ENCODE measurements at regions not wholly inside any gene's neighbourhood (a gene's known extent, or its start where the extent isn't known, plus 50 kb on each side); places are given as distances from the start of the nearest gene placed in this dataset.

- H3K4me1 ChIP-seq (ENCODE audit: control insufficient read depth in 2 of 3, insufficient read depth in 2 of 3, low read depth in 1 of 3, low read length in 3 of 3), result no peaks in the 10 kb centered on the region
- H3K27me3 ChIP-seq (ENCODE audit: control insufficient read depth, insufficient read depth, low read length), result no peaks in the 10 kb centered on the region
- no peaks in the 10 kb centered on the region for H3K9me3 ChIP-seq (ENCODE audit: control insufficient read depth in 2 of 3, insufficient read depth in 1 of 3, low read length in 3 of 3)
- H3K4me3 ChIP-seq (ENCODE audit: low read length in 3 of 3), result no peak overlapping the region
- no peak overlapping the region for H3K27ac ChIP-seq (ENCODE audit: low read depth in 2 of 2, low read length in 2 of 2)
- no peaks in the 10 kb centered on the region for H3K36me3 ChIP-seq (ENCODE audit: control insufficient read depth in 2 of 3, insufficient read depth in 3 of 3, low read length in 3 of 3)
- FAIRE-seq, result no peak
- DNase-seq, result no peak
- no peak overlapping the region for H3K9ac ChIP-seq (ENCODE audit: low read length in 3 of 3)
- intact Hi-C loops (cut with DNase I), result no loop called here
- no peak for TF ChIP-seq CTCF (IDR thresholded peaks at IDR 0.05; ENCODE audit: borderline replicate concordance, extremely low read depth, insufficient read depth)
These were observed 180.6 kb downstream of the ARL4A start for GRCh38 chr7:12868027-12868426.

GRCh38 chr7:12870219-12870618, 182.8 kb downstream of the ARL4A start:
- FAIRE-seq (peak; percentile 70), DNase-seq (no peak)
- intact Hi-C loops (cut with DNase I), result no loop called here

GRCh38 chr7:12872487-12872886, 185.1 kb downstream of the ARL4A start:
- no peak for TF ChIP-seq CTCF (IDR thresholded peaks at IDR 0.05; ENCODE audit: borderline replicate concordance, extremely low read depth, insufficient read depth)
- FAIRE-seq, result no peak
- Histone ChIP-seq H3K27ac (ENCODE audit: low read depth in 2 of 2, low read length in 2 of 2) (no peak overlapping the region), H3K9ac (ENCODE audit: low read length in 3 of 3) (no peak overlapping the region), H3K4me1 (ENCODE audit: control insufficient read depth in 2 of 3, insufficient read depth in 2 of 3, low read depth in 1 of 3, low read length in 3 of 3) (no peaks in the 10 kb centered on the region), H3K27me3 (ENCODE audit: control insufficient read depth, insufficient read depth, low read length) (no peaks in the 10 kb centered on the region), H3K9me3 (ENCODE audit: control insufficient read depth in 2 of 3, insufficient read depth in 1 of 3, low read length in 3 of 3) (no peaks in the 10 kb centered on the region), H3K36me3 (ENCODE audit: control insufficient read depth in 2 of 3, insufficient read depth in 3 of 3, low read length in 3 of 3) (no peaks in the 10 kb centered on the region), H3K4me3 (ENCODE audit: low read length in 3 of 3) (no peak overlapping the region)
- DNase-seq, result no peak
- intact Hi-C loops (cut with DNase I), result no loop called here

More at GRCh38 chr7:12870219-12870618, 182.8 kb downstream of the ARL4A start:
- Histone ChIP-seq H3K27me3 (ENCODE audit: control insufficient read depth, insufficient read depth, low read length) (no peaks in the 10 kb centered on the region), H3K27ac (ENCODE audit: low read depth in 2 of 2, low read length in 2 of 2) (no peak overlapping the region), H3K36me3 (ENCODE audit: control insufficient read depth in 2 of 3, insufficient read depth in 3 of 3, low read length in 3 of 3) (no peaks in the 10 kb centered on the region), H3K9me3 (ENCODE audit: control insufficient read depth in 2 of 3, insufficient read depth in 1 of 3, low read length in 3 of 3) (no peaks in the 10 kb centered on the region), H3K4me1 (ENCODE audit: control insufficient read depth in 2 of 3, insufficient read depth in 2 of 3, low read depth in 1 of 3, low read length in 3 of 3) (no peaks in the 10 kb centered on the region), H3K9ac (ENCODE audit: low read length in 3 of 3) (no peak overlapping the region), H3K4me3 (ENCODE audit: low read length in 3 of 3) (no peak overlapping the region)
- no peak for TF ChIP-seq CTCF (IDR thresholded peaks at IDR 0.05; ENCODE audit: borderline replicate concordance, extremely low read depth, insufficient read depth)

- Histone ChIP-seq H3K27me3 (ENCODE audit: control insufficient read depth, insufficient read depth, low read length) (no peaks in the 10 kb centered on the region), H3K4me3 (ENCODE audit: low read length in 3 of 3) (no peak overlapping the region), H3K36me3 (ENCODE audit: control insufficient read depth in 2 of 3, insufficient read depth in 3 of 3, low read length in 3 of 3) (no peaks in the 10 kb centered on the region), H3K27ac (ENCODE audit: low read depth in 2 of 2, low read length in 2 of 2) (no peak overlapping the region), H3K9ac (ENCODE audit: low read length in 3 of 3) (no peak overlapping the region), H3K9me3 (ENCODE audit: control insufficient read depth in 2 of 3, insufficient read depth in 1 of 3, low read length in 3 of 3) (no peaks in the 10 kb centered on the region), H3K4me1 (ENCODE audit: control insufficient read depth in 2 of 3, insufficient read depth in 2 of 3, low read depth in 1 of 3, low read length in 3 of 3) (no peaks in the 10 kb centered on the region)
- TF ChIP-seq CTCF (IDR thresholded peaks at IDR 0.05; ENCODE audit: borderline replicate concordance, extremely low read depth, insufficient read depth), result no peak
- FAIRE-seq (no peak), DNase-seq (no peak)
- intact Hi-C loops (cut with DNase I), result no loop called here
These were observed 186.1 kb downstream of the ARL4A start for GRCh38 chr7:12873571-12873970.
